Keratinocyte (primary cell): ENCODE measurements at regions not wholly inside any gene's neighbourhood (a gene's known extent, or its start where the extent isn't known, plus 50 kb on each side); places are given as distances from the start of the nearest gene placed in this dataset.

ENCODE experiments used
- CTCF ChIP-seq, 3 experiments: IDR thresholded peaks in 1 of 3; conservative IDR thresholded peaks in 1 of 3; optimal IDR thresholded peaks in 1 of 3; 2 replicates in 2 of 3; 3 replicates in 1 of 3; pipeline versions ENCODE3 to v1.5.1; 2011; ENCODE audit warnings: low read length in 3 of 3, mild to moderate bottlenecking in 3 of 3, moderate library complexity in 2 of 3, control low read depth in 1 of 3, inconsistent platforms in 1 of 3; ENCODE audit not compliant: insufficient read depth in 2 of 3; ENCODE audit errors: extremely low read depth in 1 of 3
- EZH2 ChIP-seq: IDR thresholded peaks from one replicate; pipeline ENCODE4 v1.6.1; 2012; ENCODE audit warnings: inconsistent platforms, mild to moderate bottlenecking, low read length, moderate library complexity

GRCh38 chr5:93057311-93057710 lies 523.7 kb downstream of the NR2F1-AS1 start:
- TF ChIP-seq EZH2 (no peak), CTCF (optimal IDR thresholded peaks at IDR 0.05 in 1 of 3, IDR thresholded peaks at IDR 0.05 in 1 of 3, conservative IDR thresholded peaks at IDR 0.05 in 1 of 3; ENCODE audit: extremely low read depth in 1 of 3, insufficient read depth in 2 of 3, low read length in 3 of 3) (no peak)
